K562 (cell line): ENCODE measurements at regions not wholly inside any gene's neighbourhood (a gene's known extent, or its start where the extent isn't known, plus 50 kb on each side); places are given as distances from the start of the nearest gene placed in this dataset.

ENCODE experiments used
- ATAC-seq: fragments of 200-7000 bp; cut with Tn5 transposase; 3 replicates; pipeline ENCODE4 v1.9.1; 2020; ENCODE audit warnings: moderate library complexity
- BruUV-seq: library from RNA; stranded (reverse); fragments of 400-500 nt; replicated peaks from 2 replicates; lab custom pipeline; 2021; lab: Mats Ljungman, UMichigan
- CTCF ChIA-PET: fragments of 300-600 bp; formaldehyde crosslinking; extraction: SDS; loops from one replicate; lab custom pipeline; 2021; ENCODE audit warnings: low intra/inter-chr PET ratio; lab: Yijun Ruan, JAX
- POLR2A ChIA-PET: fragments of 300-600, 350-650 bp; sonication (Branson Sonifier 250); formaldehyde crosslinking; extraction: SDS; loops from one replicate; lab custom pipeline; 2021; ENCODE audit warnings: antibody characterized with exemption, inconsistent platforms; lab: Yijun Ruan, JAX
- DNase-seq, 4 experiments: peaks; one replicate each; pipeline versions ENCODE4 v3.0.0 to v3.0.0-alpha.2; 2011 to 2018; ENCODE audit warnings: low spot score in 3 of 4, mixed read lengths in 3 of 4; ENCODE audit errors: extremely low read depth in 1 of 4
- FAIRE-seq: peaks from 2 replicates; lab custom pipeline; 2011; peaks lifted over from hg19 to GRCh38; lab: Jason Lieb, UNC
- H2AFZ ChIP-seq: 2 replicates; pipeline ENCODE4 v1.6.0; 2011; ENCODE audit warnings: low read depth, low read length, control low read depth, inconsistent platforms
- H3K27ac ChIP-seq: fragments of 200-600 bp; 3 replicates; pipeline ENCODE4 v1.8.0; 2011; ENCODE audit warnings: low read depth, mild to moderate bottlenecking, control low read depth, inconsistent platforms, low read length, moderate library complexity, mixed read lengths; ENCODE audit errors: extremely low read depth
- H3K27me3 ChIP-seq, 2 experiments: fragments of 300-600 bp in 1 of 2; 2 replicates in 1 of 2; 3 replicates in 1 of 2; pipeline versions ENCODE4 v1.6.0 to v1.8.0; 2011; ENCODE audit warnings: inconsistent platforms in 2 of 2, low read length in 2 of 2, mild to moderate bottlenecking in 1 of 2, mixed read lengths in 1 of 2, moderate library complexity in 1 of 2; ENCODE audit not compliant: control insufficient read depth in 2 of 2, insufficient read depth in 2 of 2
- H3K36me3 ChIP-seq: fragments of 300-600 bp; 3 replicates; pipeline ENCODE4 v1.8.0; 2011; ENCODE audit warnings: mild to moderate bottlenecking, low read length, inconsistent platforms; ENCODE audit not compliant: control insufficient read depth, insufficient read depth
- H3K4me1 ChIP-seq, 2 experiments: fragments of 200-600 bp in 1 of 2; replicated peaks in 1 of 2; 2 replicates in 1 of 2; 3 replicates in 1 of 2; pipeline versions ENCODE4 v1.5.1 to v1.8.0; 2011; ENCODE audit warnings: inconsistent platforms in 2 of 2, low read length in 2 of 2, mild to moderate bottlenecking in 1 of 2, mixed read lengths in 1 of 2, moderate library complexity in 1 of 2; ENCODE audit not compliant: control insufficient read depth in 2 of 2, insufficient read depth in 2 of 2
- H3K4me2 ChIP-seq: 2 replicates; pipeline ENCODE4 v1.6.1; 2011; ENCODE audit warnings: low read length, control low read depth, inconsistent platforms, mixed read lengths; ENCODE audit not compliant: insufficient read depth
- H3K4me3 ChIP-seq: fragments of 200-600 bp; sonication (generic), shearing (Covaris generic); 2 replicates; pipeline ENCODE4 v1.5.1; 2016; ENCODE audit warnings: control low read depth, inconsistent platforms
- H3K79me2 ChIP-seq: fragments of 200-600 bp; 3 replicates; pipeline ENCODE4 v1.8.0; 2011; ENCODE audit warnings: low read length, inconsistent platforms; ENCODE audit not compliant: control insufficient read depth, insufficient read depth
- H3K9ac ChIP-seq, 2 experiments: 2 replicates each; pipeline versions ENCODE4 v1.6.0 to v1.6.1; 2011; ENCODE audit warnings: low read depth in 2 of 2, low read length in 2 of 2, control low read depth in 1 of 2, inconsistent platforms in 1 of 2, mild to moderate bottlenecking in 1 of 2, mixed read lengths in 1 of 2; ENCODE audit not compliant: insufficient read depth in 1 of 2
- H3K9me1 ChIP-seq: one replicate; pipeline ENCODE4 v1.6.0; 2011; ENCODE audit warnings: inconsistent platforms, mild to moderate bottlenecking, low read length, moderate library complexity; ENCODE audit not compliant: control insufficient read depth, insufficient read depth
- H3K9me3 ChIP-seq: replicated peaks from 2 replicates; pipeline ENCODE4 v1.5.1; 2011; ENCODE audit warnings: low read depth, low read length, inconsistent platforms; ENCODE audit not compliant: control insufficient read depth, insufficient read depth
- H4K20me1 ChIP-seq: replicated peaks from 2 replicates; pipeline ENCODE4 v1.6.1; 2011; ENCODE audit warnings: low read length, inconsistent platforms, mixed read lengths; ENCODE audit not compliant: control insufficient read depth, insufficient read depth
- BRD9 ChIP-seq: fragments of 450-650 bp; IDR thresholded peaks from 2 replicates; pipeline ENCODE4 v1.6.1; 2018; ENCODE audit warnings: low read depth; ENCODE audit not compliant: partially characterized antibody
- MAFK ChIP-seq: IDR thresholded peaks from 2 replicates; pipeline ENCODE4 v1.6.1; 2011; ENCODE audit warnings: low read length, improper control_type of control experiment
- NFXL1 ChIP-seq: fragments of 450-650 bp; formaldehyde crosslinking; IDR thresholded peaks from 2 replicates; pipeline ENCODE4 v1.4.0; 2021; ENCODE audit warnings: mild to moderate bottlenecking
- NONO ChIP-seq, 2 experiments: fragments of 200-400 bp in 1 of 2; fragments of 450-650 bp in 1 of 2; formaldehyde crosslinking in 1 of 2; IDR thresholded peaks; 2 replicates each; pipeline ENCODE4 v1.6.1; 2017; ENCODE audit warnings: low read depth in 2 of 2, mild to moderate bottlenecking in 2 of 2, moderate library complexity in 2 of 2, low read length in 1 of 2
- YBX1 ChIP-seq: fragments of 450-650 bp; IDR thresholded peaks from 2 replicates; pipeline ENCODE4 v1.7.1; 2016; ENCODE audit warnings: mild to moderate bottlenecking
- ZBED1 ChIP-seq: IDR thresholded peaks from 2 replicates; pipeline ENCODE4 v1.6.1; 2014
- ZNF507 ChIP-seq: conservative IDR thresholded peaks from 2 replicates; pipeline ENCODE4 v1.6.1; 2017; ENCODE audit warnings: missing genetic modification characterization, missing compliant biosample characterization
- WGBS: fragments of 100-300 bp; shearing (Covaris generic); methylation state at CpG from one replicate; pipeline ENCODE4 v1.1.6; 2016; ENCODE audit warnings: low coverage, mixed read lengths; ENCODE audit not compliant: insufficient coverage; ENCODE audit errors: missing lambda C conversion rate; 5-methylcytosine and 5-hydroxymethylcytosine counted together
- in situ Hi-C: fragments of 300-500 bp; cut with MboI; formaldehyde crosslinking; loops from 4 replicates; pipeline ENCODE4 v1.15.0; 2018; ENCODE audit warnings: inconsistent platforms, mixed read lengths
- intact Hi-C: fragments of 100-400 bp; cut with micrococcal nuclease; formaldehyde crosslinking; loops from 2 replicates; pipeline ENCODE4 v1.14.2; 2022
- TF ChIP-seq, protein P1 (sequence below), 2 experiments: fragments of 450-650 bp; IDR thresholded peaks; 2 replicates each; pipeline ENCODE4 v1.6.1; 2016; ENCODE audit warnings: mild to moderate bottlenecking in 2 of 2, borderline replicate concordance in 1 of 2, low read depth in 1 of 2, moderate library complexity in 1 of 2

DNA sequence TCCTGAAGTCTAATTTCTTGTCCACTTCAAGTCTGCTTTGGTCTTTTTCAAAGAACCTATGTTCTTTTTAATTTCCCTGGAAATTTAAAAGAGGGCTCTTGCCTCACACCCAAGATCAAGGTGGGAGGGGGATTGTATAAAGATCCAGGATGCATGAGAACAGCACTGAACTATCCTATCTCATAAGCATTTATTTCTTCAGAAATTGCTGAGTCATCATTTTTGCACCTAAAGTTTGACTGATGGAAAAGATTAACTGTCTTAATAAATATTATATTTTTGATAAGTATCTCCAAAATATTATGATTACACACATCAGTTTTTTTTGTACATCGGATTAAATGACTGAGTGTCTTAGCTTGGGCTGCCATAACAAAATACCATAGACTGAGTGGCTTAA is 90.5 kb downstream of the RPS24 start (continued):
- TF ChIP-seq NONO (IDR thresholded peaks at IDR 0.05; ENCODE audit: low read depth in 2 of 2, low read length in 1 of 2) (no peak), NFXL1 (CRISPR knock-in tag) (no peak), MAFK (peak; percentile 100), ZBED1 (no peak)

DNA sequence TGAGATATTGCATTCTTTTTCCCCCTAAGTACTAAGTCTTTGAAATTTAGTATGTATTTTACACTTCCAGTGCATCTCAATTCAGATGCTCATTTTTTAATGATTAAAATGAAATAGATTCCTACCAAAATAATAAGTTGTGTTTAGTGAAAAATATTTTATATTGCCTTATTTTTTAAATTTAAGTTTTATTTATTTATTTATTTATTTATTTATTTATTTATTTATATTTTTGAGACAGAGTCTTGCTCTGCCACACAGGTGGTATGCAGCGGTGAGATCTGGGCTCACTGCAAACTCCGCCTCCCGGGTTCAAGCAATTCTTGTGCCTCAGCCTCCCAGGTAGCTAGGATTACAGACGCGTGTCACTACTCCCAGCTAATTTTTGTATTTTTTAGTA is 95.5 kb downstream of the RPS24 start:
- H3K9me3 ChIP-seq: no peaks in the 10 kb centered on the region
- no peaks in the 10 kb centered on the region; a peak in 1 of 5 replicates for H3K27me3 ChIP-seq
- no TSS peak for BruUV-seq
- no peaks in the 10 kb centered on the region for H3K36me3 ChIP-seq
- no peaks in the 10 kb centered on the region for H3K79me2 ChIP-seq
- intact Hi-C loops: no loop called here
- H3K4me2 ChIP-seq: no peak overlapping the region
- ATAC-seq (no peak), FAIRE-seq (no peak), DNase-seq (no peak)
- TF ChIP-seq YBX1 (no peak), BRD9 (no peak), ZNF507 (tag) (no peak)
- TF ChIP-seq, protein P1, sequence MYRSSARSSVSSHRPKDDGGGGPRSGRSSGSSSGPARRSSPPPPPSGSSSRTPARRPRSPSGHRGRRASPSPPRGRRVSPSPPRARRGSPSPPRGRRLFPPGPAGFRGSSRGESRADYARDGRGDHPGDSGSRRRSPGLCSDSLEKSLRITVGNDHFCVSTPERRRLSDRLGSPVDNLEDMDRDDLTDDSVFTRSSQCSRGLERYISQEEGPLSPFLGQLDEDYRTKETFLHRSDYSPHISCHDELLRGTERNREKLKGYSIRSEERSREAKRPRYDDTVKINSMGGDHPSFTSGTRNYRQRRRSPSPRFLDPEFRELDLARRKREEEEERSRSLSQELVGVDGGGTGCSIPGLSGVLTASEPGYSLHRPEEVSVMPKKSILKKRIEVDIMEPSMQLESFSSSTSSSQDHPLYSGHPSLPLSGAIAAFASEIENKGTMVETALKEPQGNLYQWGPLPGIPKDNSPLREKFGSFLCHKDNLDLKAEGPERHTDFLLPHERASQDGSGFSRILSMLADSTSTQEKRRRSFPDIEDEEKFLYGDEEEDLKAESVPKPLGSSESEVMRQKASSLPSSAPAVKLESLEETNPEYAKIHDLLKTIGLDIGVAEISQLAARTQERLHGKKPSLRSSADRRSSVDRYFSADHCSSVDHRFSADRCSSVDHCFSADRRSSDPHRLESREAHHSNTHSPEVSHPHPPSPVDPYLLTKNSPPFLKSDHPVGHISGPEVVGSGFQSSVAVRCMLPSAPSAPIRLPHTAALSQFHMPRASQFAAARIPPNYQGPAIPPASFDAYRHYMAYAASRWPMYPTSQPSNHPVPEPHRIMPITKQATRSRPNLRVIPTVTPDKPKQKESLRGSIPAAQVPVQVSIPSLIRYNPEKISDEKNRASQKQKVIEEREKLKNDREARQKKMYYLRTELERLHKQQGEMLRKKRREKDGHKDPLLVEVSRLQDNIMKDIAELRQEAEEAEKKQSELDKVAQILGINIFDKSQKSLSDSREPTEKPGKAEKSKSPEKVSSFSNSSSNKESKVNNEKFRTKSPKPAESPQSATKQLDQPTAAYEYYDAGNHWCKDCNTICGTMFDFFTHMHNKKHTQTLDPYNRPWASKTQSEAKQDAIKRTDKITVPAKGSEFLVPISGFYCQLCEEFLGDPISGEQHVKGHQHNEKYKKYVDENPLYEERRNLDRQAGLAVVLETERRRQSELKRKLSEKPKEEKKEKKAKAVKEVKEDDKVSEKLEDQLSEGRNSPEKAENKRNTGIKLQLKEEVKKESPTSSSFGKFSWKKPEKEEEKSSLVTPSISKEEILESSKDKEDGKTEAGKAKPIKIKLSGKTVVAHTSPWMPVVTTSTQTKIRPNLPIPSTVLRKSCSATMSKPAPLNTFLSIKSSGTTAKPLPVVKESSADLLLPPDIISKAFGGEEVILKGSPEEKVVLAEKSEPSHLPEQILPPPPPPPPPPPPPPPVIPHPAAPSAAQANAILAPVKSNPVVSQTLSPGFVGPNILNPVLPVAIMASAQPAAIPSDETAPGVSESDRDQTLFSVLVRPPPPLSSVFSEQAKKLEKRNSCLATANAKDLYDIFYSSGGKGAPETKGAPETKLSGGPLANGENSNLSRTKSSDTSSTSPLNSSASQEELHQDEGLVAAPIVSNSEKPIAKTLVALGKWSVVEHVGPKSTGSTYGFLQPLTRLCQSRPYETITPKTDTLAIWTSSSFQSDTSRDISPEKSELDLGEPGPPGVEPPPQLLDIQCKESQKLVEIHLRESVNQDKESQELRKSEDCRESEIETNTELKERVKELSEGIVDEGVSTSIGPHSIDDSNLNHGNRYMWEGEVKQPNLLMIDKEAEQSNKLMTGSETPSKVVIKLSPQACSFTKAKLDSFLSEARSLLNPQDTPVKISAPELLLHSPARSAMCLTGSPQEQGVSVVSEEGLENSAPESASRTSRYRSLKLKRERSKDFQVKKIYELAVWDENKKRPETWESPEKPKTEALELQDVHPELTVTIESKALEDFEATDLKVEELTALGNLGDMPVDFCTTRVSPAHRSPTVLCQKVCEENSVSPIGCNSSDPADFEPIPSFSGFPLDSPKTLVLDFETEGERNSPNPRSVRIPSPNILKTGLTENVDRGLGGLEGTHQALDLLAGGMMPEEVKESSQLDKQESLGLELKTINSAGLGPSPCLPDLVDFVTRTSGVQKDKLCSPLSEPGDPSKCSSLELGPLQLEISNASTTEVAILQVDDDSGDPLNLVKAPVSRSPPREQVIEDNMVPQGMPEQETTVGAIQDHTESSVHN (IDR thresholded peaks at IDR 0.05; ENCODE audit: borderline replicate concordance in 1 of 2, low read depth in 1 of 2): no peak
- TF ChIP-seq, all 486 proteins: peak for 0
- POLR2A ChIA-PET: no interaction called here
- CTCF ChIA-PET: no interaction called here
- no peak overlapping the region for H3K27ac ChIP-seq
- H3K4me3 ChIP-seq: no peak overlapping the region
- no peaks in the 10 kb centered on the region for H4K20me1 ChIP-seq
- no peaks in the 10 kb centered on the region for H3K4me1 ChIP-seq
- H3K9ac ChIP-seq: no peak overlapping the region
- H3K9me1 ChIP-seq: no peaks in the 10 kb centered on the region
- H2AFZ ChIP-seq: no peak overlapping the region
- in situ Hi-C loops: no loop called here
- 4% methylated on average over 5 of the region's 5 CpGs for WGBS
